ENCODE measurements at regions not wholly inside any gene's neighbourhood (a gene's known extent, or its start where the extent isn't known, plus 50 kb on each side); places are given as distances from the start of the nearest gene placed in this dataset.

GRCh38 chr7:41573443-41573842 lies 129.4 kb downstream of the INHBA start:
- Histone ChIP-seq H3K27me3 (replicated peaks in 1 of 4; ENCODE audit: control extremely low read depth in 1 of 4, control insufficient read depth in 3 of 4, insufficient read depth in 4 of 4, low read length in 3 of 4) (no peaks in the 10 kb centered on the region), H3K4me3 (ENCODE audit: control extremely low read depth in 1 of 5, extremely low read depth in 1 of 5, insufficient read depth in 1 of 5, low read depth in 2 of 5, low read length in 4 of 5) (no peak overlapping the region), H3K27ac (ENCODE audit: low read length in 2 of 2) (no peak overlapping the region), H3K9me3 (ENCODE audit: control extremely low read depth in 1 of 3, control insufficient read depth in 2 of 3, insufficient read depth in 1 of 3, low read length in 2 of 3) (no peaks in the 10 kb centered on the region), H4K20me1 (ENCODE audit: control insufficient read depth, insufficient read depth, low read length, poor library complexity, severe bottlenecking) (no peaks in the 10 kb centered on the region), H3K9ac (ENCODE audit: low read length) (no peak overlapping the region), H3K36me3 (replicated peaks in 1 of 2; ENCODE audit: control extremely low read depth in 1 of 2, control insufficient read depth in 1 of 2, extremely low read depth in 1 of 2, insufficient read depth in 2 of 2, low read length in 1 of 2) (no peaks in the 10 kb centered on the region), H3K4me1 (ENCODE audit: control insufficient read depth in 2 of 2, insufficient read depth in 2 of 2, low read length in 2 of 2) (no peaks in the 10 kb centered on the region), H3K79me2 (ENCODE audit: control insufficient read depth, insufficient read depth, low read length) (no peaks in the 10 kb centered on the region), H2AFZ (ENCODE audit: insufficient read depth, low read depth, low read length, poor library complexity, severe bottlenecking) (no peak overlapping the region), H3K4me2 (replicated peaks; ENCODE audit: low read depth, low read length, poor library complexity, severe bottlenecking) (no peak overlapping the region)
- Mint-ChIP-seq H3K27ac (no peak overlapping the region), H3K9me3 (ENCODE audit: insufficient read depth) (no peaks in the 10 kb centered on the region), H3K4me3 (no peak overlapping the region), H3K27me3 (peaks cover 7% of the 10 kb centered on the region), H3K4me1 (no peaks in the 10 kb centered on the region)
- CTCF ChIA-PET = interaction anchor here (0.6 kb wide), 1 partner anchor 1702 kb away, joined by 3 read pairs; no protein-coding TSS in a partner anchor
- 100% methylated on average over 1 of the region's 2 CpGs for WGBS (ENCODE audit: insufficient coverage)
- no peak for TF ChIP-seq EZH2 (IDR thresholded peaks at IDR 0.05; ENCODE audit: borderline replicate concordance, insufficient read depth, low read depth, low read length, poor library complexity, severe bottlenecking)
- TF ChIP-seq CTCF (IDR thresholded peaks at IDR 0.05) = no peak
- intact Hi-C loops (cut with micrococcal nuclease) = no loop called here
- POLR2A ChIA-PET = no interaction called here
- DNase-seq = no peak
- ATAC-seq (ENCODE audit: low read depth) = no peak

GRCh38 chr7:41573015-41573414 lies 129.9 kb downstream of the INHBA start:
- H3K9me3 Mint-ChIP-seq (ENCODE audit: insufficient read depth) = no peaks in the 10 kb centered on the region
- ATAC-seq (ENCODE audit: low read depth) = no peak
- TF ChIP-seq EZH2 (IDR thresholded peaks at IDR 0.05; ENCODE audit: borderline replicate concordance, insufficient read depth, low read depth, low read length, poor library complexity, severe bottlenecking) (no peak), CTCF (IDR thresholded peaks at IDR 0.05) (no peak)
- Histone ChIP-seq H2AFZ (ENCODE audit: insufficient read depth, low read depth, low read length, poor library complexity, severe bottlenecking) (no peak overlapping the region), H3K4me2 (replicated peaks; ENCODE audit: low read depth, low read length, poor library complexity, severe bottlenecking) (no peak overlapping the region), H3K27ac (ENCODE audit: low read length in 2 of 2) (no peak overlapping the region), H3K4me1 (ENCODE audit: control insufficient read depth in 2 of 2, insufficient read depth in 2 of 2, low read length in 2 of 2) (no peaks in the 10 kb centered on the region), H3K36me3 (replicated peaks in 1 of 2; ENCODE audit: control extremely low read depth in 1 of 2, control insufficient read depth in 1 of 2, extremely low read depth in 1 of 2, insufficient read depth in 2 of 2, low read length in 1 of 2) (no peaks in the 10 kb centered on the region), H3K9ac (ENCODE audit: low read length) (no peak overlapping the region), H3K9me3 (ENCODE audit: control extremely low read depth in 1 of 3, control insufficient read depth in 2 of 3, insufficient read depth in 1 of 3, low read length in 2 of 3) (no peaks in the 10 kb centered on the region), H3K27me3 (replicated peaks in 1 of 4; ENCODE audit: control extremely low read depth in 1 of 4, control insufficient read depth in 3 of 4, insufficient read depth in 4 of 4, low read length in 3 of 4) (no peaks in the 10 kb centered on the region), H3K79me2 (ENCODE audit: control insufficient read depth, insufficient read depth, low read length) (no peaks in the 10 kb centered on the region), H4K20me1 (ENCODE audit: control insufficient read depth, insufficient read depth, low read length, poor library complexity, severe bottlenecking) (no peaks in the 10 kb centered on the region), H3K4me3 (ENCODE audit: control extremely low read depth in 1 of 5, extremely low read depth in 1 of 5, insufficient read depth in 1 of 5, low read depth in 2 of 5, low read length in 4 of 5) (no peak overlapping the region)
- H3K27ac Mint-ChIP-seq = no peak overlapping the region
- intact Hi-C loops (cut with micrococcal nuclease) = no loop called here
- ChIA-PET POLR2A (no interaction called here), CTCF (interaction anchor here (0.6 kb wide), 1 partner anchor 1701 kb away, joined by 3 read pairs; no protein-coding TSS in a partner anchor)
- H3K4me3 Mint-ChIP-seq = no peak overlapping the region
- peaks cover 7% of the 10 kb centered on the region for H3K27me3 Mint-ChIP-seq
- DNase-seq = no peak
- no peaks in the 10 kb centered on the region for H3K4me1 Mint-ChIP-seq
- WGBS (ENCODE audit: insufficient coverage) = 80% methylated on average over 1 of the region's 2 CpGs
